ENCODE measurements at regions not wholly inside any gene's neighbourhood (a gene's known extent, or its start where the extent isn't known, plus 50 kb on each side); places are given as distances from the start of the nearest gene placed in this dataset.

- no peaks in the 10 kb centered on the region for H3K9me2 ChIP-seq (replicated peaks; ENCODE audit: control insufficient read depth, low read length)
- H3K27ac ChIP-seq (ENCODE audit: low read depth, low read length) = no peak overlapping the region
- H3F3A ChIP-seq (ENCODE audit: control insufficient read depth, insufficient read depth) = no peaks in the 10 kb centered on the region; the same call in 1 of the 2 replicates
- no peaks in the 10 kb centered on the region for H3K36me3 ChIP-seq (ENCODE audit: control insufficient read depth, low read length)
- no peaks in the 10 kb centered on the region for H4K20me1 ChIP-seq (ENCODE audit: control insufficient read depth, insufficient read depth, low read depth, low read length)
- TF ChIP-seq CTCF (IDR thresholded peaks at IDR 0.05; ENCODE audit: low read depth, low read length, poor library complexity, severe bottlenecking) (no peak), EZH2phosphoT487 (IDR thresholded peaks at IDR 0.05; ENCODE audit: borderline replicate concordance, low read length) (no peak)
- H3K79me2 ChIP-seq (ENCODE audit: control insufficient read depth, low read length) = no peaks in the 10 kb centered on the region
- no peak overlapping the region for H3K4me3 ChIP-seq (ENCODE audit: low read length)
- peaks cover 4% of the 10 kb centered on the region; the same call in 1 of the 2 replicates for H3K27me3 ChIP-seq (ENCODE audit: control insufficient read depth, low read length)
- no peak overlapping the region for H3K4me2 ChIP-seq (ENCODE audit: low read length)
- peaks cover 13% of the 10 kb centered on the region for H3K4me1 ChIP-seq (ENCODE audit: control insufficient read depth, low read length)
- peaks cover 6% of the 10 kb centered on the region; the same call in 1 of the 2 replicates for H3K9me3 ChIP-seq (ENCODE audit: control insufficient read depth, insufficient read depth, low read length)
These were observed 263.1 kb upstream of the FOXN3 start for GRCh38 chr14:89680156-89680555.

DNA sequence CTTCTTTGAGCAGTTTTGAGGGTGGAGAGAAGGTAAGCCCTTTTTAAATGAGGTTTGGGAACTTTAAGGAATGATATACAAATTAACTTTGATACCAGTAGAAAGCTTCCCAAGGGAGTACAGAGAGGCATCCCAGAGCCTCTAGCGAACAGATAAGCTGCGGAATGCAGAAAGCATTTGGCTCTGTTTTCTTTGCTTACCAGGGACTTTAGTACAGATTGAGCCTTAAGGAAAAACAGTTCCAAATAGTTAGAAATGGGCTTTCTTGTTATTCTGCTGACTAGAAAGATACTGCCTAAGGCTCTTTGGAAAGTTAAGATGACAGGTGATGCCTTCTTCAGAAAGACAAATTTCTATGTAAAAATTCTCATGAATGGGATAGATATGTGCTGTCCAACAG is 261.7 kb upstream of the FOXN3 start:
- Histone ChIP-seq H4K20me1 (ENCODE audit: control insufficient read depth, insufficient read depth, low read depth, low read length) (no peaks in the 10 kb centered on the region), H3K9me2 (replicated peaks; ENCODE audit: control insufficient read depth, low read length) (no peaks in the 10 kb centered on the region), H3K27ac (ENCODE audit: low read depth, low read length) (no peak overlapping the region), H3K9me3 (ENCODE audit: control insufficient read depth, insufficient read depth, low read length) (no peaks in the 10 kb centered on the region), H3K36me3 (ENCODE audit: control insufficient read depth, low read length) (no peaks in the 10 kb centered on the region), H3K27me3 (ENCODE audit: control insufficient read depth, low read length) (peaks cover 4% of the 10 kb centered on the region; the same call in 1 of the 2 replicates), H3K4me1 (ENCODE audit: control insufficient read depth, low read length) (peaks cover 13% of the 10 kb centered on the region), H3K4me3 (ENCODE audit: low read length) (no peak overlapping the region), H3K79me2 (ENCODE audit: control insufficient read depth, low read length) (no peaks in the 10 kb centered on the region), H3F3A (ENCODE audit: control insufficient read depth, insufficient read depth) (no peaks in the 10 kb centered on the region; the same call in 1 of the 2 replicates), H3K4me2 (ENCODE audit: low read length) (no peak overlapping the region)
- no peak for TF ChIP-seq CTCF (IDR thresholded peaks at IDR 0.05; ENCODE audit: low read depth, low read length, poor library complexity, severe bottlenecking)
- TF ChIP-seq EZH2phosphoT487 (IDR thresholded peaks at IDR 0.05; ENCODE audit: borderline replicate concordance, low read length) = no peak

- H3K9me2 ChIP-seq (replicated peaks; ENCODE audit: control insufficient read depth, low read length) = no peaks in the 10 kb centered on the region
- TF ChIP-seq EZH2phosphoT487 (IDR thresholded peaks at IDR 0.05; ENCODE audit: borderline replicate concordance, low read length) (no peak), CTCF (IDR thresholded peaks at IDR 0.05; ENCODE audit: low read depth, low read length, poor library complexity, severe bottlenecking) (no peak)
- no peaks in the 10 kb centered on the region for H3K9me3 ChIP-seq (ENCODE audit: control insufficient read depth, insufficient read depth, low read length)
- no peak overlapping the region for H3K27ac ChIP-seq (ENCODE audit: low read depth, low read length)
- no peaks in the 10 kb centered on the region for H3K79me2 ChIP-seq (ENCODE audit: control insufficient read depth, low read length)
- H3K36me3 ChIP-seq (ENCODE audit: control insufficient read depth, low read length) = no peaks in the 10 kb centered on the region
- no peaks in the 10 kb centered on the region for H3F3A ChIP-seq (ENCODE audit: control insufficient read depth, insufficient read depth)
- H3K4me3 ChIP-seq (ENCODE audit: low read length) = no peak overlapping the region
- no peaks in the 10 kb centered on the region for H4K20me1 ChIP-seq (ENCODE audit: control insufficient read depth, insufficient read depth, low read depth, low read length)
- H3K4me2 ChIP-seq (ENCODE audit: low read length) = no peak overlapping the region
- peaks cover 4% of the 10 kb centered on the region; the same call in 1 of the 2 replicates for H3K27me3 ChIP-seq (ENCODE audit: control insufficient read depth, low read length)
- H3K4me1 ChIP-seq (ENCODE audit: control insufficient read depth, low read length) = no peaks in the 10 kb centered on the region
These were observed 258.6 kb upstream of the FOXN3 start for GRCh38 chr14:89675590-89675989.

Measured in DOHH2 (cell line).